Osteoblast (primary cell): ENCODE measurements at regions not wholly inside any gene's neighbourhood (a gene's known extent, or its start where the extent isn't known, plus 50 kb on each side); places are given as distances from the start of the nearest gene placed in this dataset.
A peak's percentile ranks its signal among the peaks of the same experiment; 100 is the strongest.
"Not testable (repeated sequence)": the region's sequence is repeated elsewhere in the genome, so short reads cannot be mapped to it uniquely, and the experiment has no call there.

Source experiments
- DNase-seq: peaks from one replicate; pipeline ENCODE4 v3.0.0; 2011; ENCODE audit warnings: low spot score, mixed read lengths; ENCODE audit not compliant: insufficient read length; ENCODE audit errors: missing footprints
- H2AFZ ChIP-seq: 2 replicates; pipeline ENCODE4 v1.6.0; 2011; ENCODE audit warnings: mild to moderate bottlenecking, low read length
- H3K27ac ChIP-seq: 2 replicates; pipeline ENCODE4 v1.5.1; 2011; ENCODE audit warnings: mild to moderate bottlenecking, low read depth, low read length, moderate library complexity
- H3K27me3 ChIP-seq: 2 replicates; pipeline ENCODE4 v1.6.0; 2012; ENCODE audit warnings: mild to moderate bottlenecking, control low read depth, inconsistent platforms, low read length, moderate library complexity; ENCODE audit not compliant: insufficient read depth
- H3K36me3 ChIP-seq: 2 replicates; pipeline ENCODE4 v1.5.1; 2011; ENCODE audit warnings: mild to moderate bottlenecking, low read length, control low read depth, moderate library complexity; ENCODE audit not compliant: insufficient read depth
- H3K4me1 ChIP-seq: 2 replicates; pipeline ENCODE4 v1.5.1; 2011; ENCODE audit warnings: mild to moderate bottlenecking, low read length, control low read depth, moderate library complexity; ENCODE audit not compliant: insufficient read depth
- H3K4me2 ChIP-seq: 2 replicates; pipeline ENCODE4 v1.6.0; 2011; ENCODE audit warnings: mild to moderate bottlenecking, low read length; ENCODE audit not compliant: insufficient read depth
- H3K4me3 ChIP-seq: fragments of 200-600 bp; sonication (generic); 3 replicates; pipeline ENCODE4 v1.5.1; 2012; ENCODE audit warnings: mild to moderate bottlenecking, low read length, inconsistent platforms; ENCODE audit not compliant: insufficient read depth
- H3K79me2 ChIP-seq: 2 replicates; pipeline ENCODE4 v1.6.0; 2012; ENCODE audit warnings: mild to moderate bottlenecking, low read length, control low read depth, inconsistent platforms; ENCODE audit not compliant: insufficient read depth
- H3K9me3 ChIP-seq: 2 replicates; pipeline ENCODE4 v1.5.1; 2011; ENCODE audit warnings: low read depth, low read length, control low read depth
- H4K20me1 ChIP-seq: 2 replicates; pipeline ENCODE4 v1.6.0; 2012; ENCODE audit warnings: mild to moderate bottlenecking, low read length, control low read depth; ENCODE audit not compliant: insufficient read depth
- CTCF ChIP-seq: IDR thresholded peaks from 2 replicates; pipeline ENCODE4 v1.5.1; 2011; ENCODE audit warnings: mild to moderate bottlenecking, low read depth, low read length, moderate library complexity; ENCODE audit errors: extremely low read depth

GRCh38 chr14:30243207-30243606 is 315.6 kb upstream of the PRKD1 start:
- no peak for DNase-seq

GRCh38 chr14:30243805-30244204 is 315.2 kb upstream of the G2E3 start:
- TF ChIP-seq CTCF = no peak
- no peaks in the 10 kb centered on the region for H3K9me3 ChIP-seq
- DNase-seq = peak; percentile 19
- H3K36me3 ChIP-seq = no peaks in the 10 kb centered on the region
- no peaks in the 10 kb centered on the region for H3K27me3 ChIP-seq
- H3K4me1 ChIP-seq = no peaks in the 10 kb centered on the region
- H3K27ac ChIP-seq = peak overlapping the region; percentile 47
- no peak overlapping the region for H3K4me3 ChIP-seq
- no peaks in the 10 kb centered on the region for H4K20me1 ChIP-seq
- no peak overlapping the region for H2AFZ ChIP-seq
- H3K4me2 ChIP-seq = no peak overlapping the region
- H3K79me2 ChIP-seq = no peaks in the 10 kb centered on the region

More at GRCh38 chr14:30243207-30243606, 315.6 kb upstream of the PRKD1 start:
- Histone ChIP-seq H3K79me2 (no peaks in the 10 kb centered on the region), H3K4me3 (no peak overlapping the region), H3K27me3 (no peaks in the 10 kb centered on the region), H3K4me2 (no peak overlapping the region), H3K4me1 (no peaks in the 10 kb centered on the region), H3K36me3 (no peaks in the 10 kb centered on the region), H3K27ac (no peak overlapping the region), H3K9me3 (no peaks in the 10 kb centered on the region), H2AFZ (no peak overlapping the region), H4K20me1 (no peaks in the 10 kb centered on the region)
- no peak for TF ChIP-seq CTCF

- not testable (repeated sequence) for H3K4me3 ChIP-seq, H4K20me1 ChIP-seq, H3K4me2 ChIP-seq, DNase-seq, H3K79me2 ChIP-seq, H3K4me1 ChIP-seq, H3K27me3 ChIP-seq, H2AFZ ChIP-seq, H3K36me3 ChIP-seq, H3K9me3 ChIP-seq
- H3K27ac ChIP-seq = peak overlapping the region; percentile 47
Measured at GRCh38 chr14:30244348-30244747, 314.6 kb upstream of the G2E3 start.

- no peaks in the 10 kb centered on the region for H3K27me3 ChIP-seq
- no peaks in the 10 kb centered on the region for H4K20me1 ChIP-seq
- no peaks in the 10 kb centered on the region for H3K36me3 ChIP-seq
- H3K4me1 ChIP-seq = no peaks in the 10 kb centered on the region
- no peak for TF ChIP-seq CTCF
- no peaks in the 10 kb centered on the region for H3K9me3 ChIP-seq
- H3K79me2 ChIP-seq = no peaks in the 10 kb centered on the region
- H3K4me3 ChIP-seq = no peak overlapping the region
- H2AFZ ChIP-seq = no peak overlapping the region
- no peak for DNase-seq
- no peak overlapping the region for H3K27ac ChIP-seq
- H3K4me2 ChIP-seq = no peak overlapping the region
Measured at GRCh38 chr14:30251017-30251416, 307.9 kb upstream of the G2E3 start.
